ENCODE measurements at regions not wholly inside any gene's neighbourhood (a gene's known extent, or its start where the extent isn't known, plus 50 kb on each side); places are given as distances from the start of the nearest gene placed in this dataset.

GRCh38 chr2:128369108-128369555, 50.5 kb upstream of the HS6ST1 start:
- TF ChIP-seq CTCF (IDR thresholded peaks at IDR 0.05 in 4 of 5, conservative IDR thresholded peaks at IDR 0.05 in 1 of 5): no peak
- TF ChIP-seq POLR2A (IDR thresholded peaks at IDR 0.05): no peak
